GM13977 (cell line): ENCODE measurements at regions not wholly inside any gene's neighbourhood (a gene's known extent, or its start where the extent isn't known, plus 50 kb on each side); places are given as distances from the start of the nearest gene placed in this dataset.

Experiments used
- DNase-seq: peaks from one replicate; pipeline ENCODE4 v3.0.0; 2012; ENCODE audit warnings: low spot score
- CTCF ChIP-seq: IDR thresholded peaks from 2 replicates; pipeline ENCODE4 v1.5.1; 2012; ENCODE audit warnings: mild to moderate bottlenecking, control low read depth; ENCODE audit not compliant: insufficient read depth; ENCODE audit errors: extremely low read depth, missing control alignments
- in situ Hi-C: fragments of 300-500 bp; cut with MboI; formaldehyde crosslinking; loops from one replicate; pipeline ENCODE4 v1.12.0; 2022; ENCODE audit warnings: low sequenced_read_pairs, low pct_unique_long_range_greater_than_20kb, mixed read lengths, inconsistent platforms; ENCODE audit not compliant: unreplicated experiment

GRCh38 chr11:44361813-44362212 is 51.9 kb upstream of the ALX4 start:
- no peak for TF ChIP-seq CTCF
- no peak for DNase-seq
- in situ Hi-C loops: no loop called here

GRCh38 chr11:44363116-44363515 is 53.2 kb upstream of the ALX4 start:
- no peak for TF ChIP-seq CTCF
- in situ Hi-C loops: no loop called here
- no peak for DNase-seq

- DNase-seq: no peak
- TF ChIP-seq CTCF: no peak
- in situ Hi-C loops: no loop called here
These were observed 54.7 kb upstream of the ALX4 start for GRCh38 chr11:44364596-44364995.

GRCh38 chr11:44365616-44366015 is 55.7 kb upstream of the ALX4 start:
- no peak for TF ChIP-seq CTCF
- in situ Hi-C loops: no loop called here
- DNase-seq: no peak

GRCh38 chr11:44366026-44366425 is 56.1 kb upstream of the ALX4 start:
- in situ Hi-C loops: no loop called here
- DNase-seq: no peak
- no peak for TF ChIP-seq CTCF

GRCh38 chr11:44366741-44367140 is 56.8 kb upstream of the ALX4 start:
- DNase-seq: no peak
- no peak for TF ChIP-seq CTCF
- in situ Hi-C loops: no loop called here

- no peak for DNase-seq
- in situ Hi-C loops: no loop called here
- no peak for TF ChIP-seq CTCF
These were observed 57.5 kb upstream of the ALX4 start for GRCh38 chr11:44367452-44367851.
